Rectal smooth muscle tissue (tissue), 1 donor: ENCODE measurements at regions not wholly inside any gene's neighbourhood (a gene's known extent, or its start where the extent isn't known, plus 50 kb on each side); places are given as distances from the start of the nearest gene placed in this dataset.

Experiments used
- H3K27ac ChIP-seq: one replicate; pipeline ENCODE4 v1.7.0; 2013; ENCODE audit warnings: low read depth, low read length, inconsistent platforms
- H3K27me3 ChIP-seq: one replicate; pipeline ENCODE4 v1.7.0; 2013; ENCODE audit warnings: low read length; ENCODE audit not compliant: control insufficient read depth, insufficient read depth
- H3K36me3 ChIP-seq: one replicate; pipeline ENCODE4 v1.7.0; 2013; ENCODE audit warnings: low read length; ENCODE audit not compliant: control insufficient read depth, insufficient read depth
- H3K4me1 ChIP-seq: one replicate; pipeline ENCODE4 v1.7.0; 2013; ENCODE audit warnings: low read length; ENCODE audit not compliant: control insufficient read depth, insufficient read depth
- H3K4me3 ChIP-seq: one replicate; pipeline ENCODE4 v1.7.0; 2013; ENCODE audit warnings: low read length
- H3K9ac ChIP-seq: one replicate; pipeline ENCODE4 v1.7.0; 2013; ENCODE audit warnings: low read length

DNA sequence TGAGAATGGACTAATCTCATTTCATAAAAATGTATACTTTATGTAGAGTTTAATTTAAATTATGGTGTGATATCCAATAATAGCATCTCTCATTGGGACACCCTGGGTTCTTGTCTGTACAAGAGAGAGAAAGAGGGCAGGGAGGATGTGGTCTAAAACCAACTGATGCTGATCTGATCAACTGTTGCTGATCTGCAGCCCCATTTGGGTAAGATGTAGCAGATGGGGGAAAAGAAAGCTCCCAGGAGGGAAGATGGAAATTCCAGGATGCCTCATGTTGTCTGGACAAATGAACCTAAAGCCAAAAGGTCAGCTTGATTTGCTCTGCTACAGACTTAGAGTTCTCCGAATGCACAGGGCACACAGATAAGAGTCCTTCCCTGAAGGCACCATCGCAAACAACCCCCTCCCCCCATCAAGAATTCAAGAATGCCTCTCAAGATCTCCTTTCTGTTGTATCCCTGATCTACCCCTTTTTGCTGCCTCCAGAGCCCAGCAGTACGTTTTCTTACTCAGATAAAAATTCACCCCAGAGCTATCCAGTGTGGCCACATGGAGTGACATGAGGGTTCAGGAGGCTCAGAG lies 171.4 kb upstream of the INHBA start:
- Histone ChIP-seq H3K27ac (no peak overlapping the region), H3K4me1 (no peaks in the 10 kb centered on the region), H3K27me3 (peaks cover 2% of the 10 kb centered on the region), H3K9ac (no peak overlapping the region), H3K36me3 (no peaks in the 10 kb centered on the region), H3K4me3 (no peak overlapping the region)

DNA sequence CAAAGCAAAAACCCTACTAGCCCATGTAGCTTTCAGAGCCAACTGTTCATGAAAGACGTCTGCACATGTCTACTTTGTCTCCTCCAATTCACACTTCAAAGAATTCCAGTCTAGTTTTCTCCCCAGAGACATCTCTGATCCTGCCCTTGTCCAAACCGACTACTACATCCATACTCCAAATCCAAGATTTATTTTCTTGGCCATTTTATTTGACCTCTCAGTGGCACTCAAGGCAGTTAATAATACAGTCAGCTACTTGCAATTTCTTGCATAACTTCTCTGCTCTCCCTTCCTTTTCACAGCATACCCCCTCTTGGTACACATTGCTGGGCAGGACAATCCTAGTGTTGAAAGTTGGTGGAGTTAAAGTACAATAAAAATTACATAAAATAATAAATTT lies 170.9 kb upstream of the INHBA start:
- Histone ChIP-seq H3K9ac (no peak overlapping the region), H3K36me3 (no peaks in the 10 kb centered on the region), H3K27me3 (peaks cover 2% of the 10 kb centered on the region), H3K27ac (no peak overlapping the region), H3K4me1 (no peaks in the 10 kb centered on the region), H3K4me3 (no peak overlapping the region)

DNA sequence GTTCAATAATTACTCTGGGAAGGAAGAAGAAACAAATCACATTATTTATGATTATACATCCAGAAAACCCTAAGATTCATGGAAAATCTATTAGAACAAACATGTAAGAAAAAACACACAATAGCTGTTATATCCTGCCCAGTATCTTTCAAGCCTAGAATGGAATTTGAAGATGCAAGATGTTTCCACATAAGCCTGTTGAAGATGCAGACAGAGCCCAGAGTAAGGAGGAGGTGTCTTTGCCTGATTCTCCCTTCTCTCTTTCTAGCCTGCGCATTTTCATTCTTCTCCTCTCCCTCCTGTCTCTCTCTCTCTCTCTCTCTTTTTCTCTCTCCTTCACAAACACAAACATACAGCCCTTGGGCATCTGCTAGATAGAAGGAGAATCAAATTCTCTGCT lies 170.1 kb upstream of the INHBA start:
- no peak overlapping the region for H3K4me3 ChIP-seq
- H3K9ac ChIP-seq: no peak overlapping the region
- no peak overlapping the region for H3K27ac ChIP-seq
- peaks cover 2% of the 10 kb centered on the region for H3K27me3 ChIP-seq
- H3K36me3 ChIP-seq: no peaks in the 10 kb centered on the region
- no peaks in the 10 kb centered on the region for H3K4me1 ChIP-seq

DNA sequence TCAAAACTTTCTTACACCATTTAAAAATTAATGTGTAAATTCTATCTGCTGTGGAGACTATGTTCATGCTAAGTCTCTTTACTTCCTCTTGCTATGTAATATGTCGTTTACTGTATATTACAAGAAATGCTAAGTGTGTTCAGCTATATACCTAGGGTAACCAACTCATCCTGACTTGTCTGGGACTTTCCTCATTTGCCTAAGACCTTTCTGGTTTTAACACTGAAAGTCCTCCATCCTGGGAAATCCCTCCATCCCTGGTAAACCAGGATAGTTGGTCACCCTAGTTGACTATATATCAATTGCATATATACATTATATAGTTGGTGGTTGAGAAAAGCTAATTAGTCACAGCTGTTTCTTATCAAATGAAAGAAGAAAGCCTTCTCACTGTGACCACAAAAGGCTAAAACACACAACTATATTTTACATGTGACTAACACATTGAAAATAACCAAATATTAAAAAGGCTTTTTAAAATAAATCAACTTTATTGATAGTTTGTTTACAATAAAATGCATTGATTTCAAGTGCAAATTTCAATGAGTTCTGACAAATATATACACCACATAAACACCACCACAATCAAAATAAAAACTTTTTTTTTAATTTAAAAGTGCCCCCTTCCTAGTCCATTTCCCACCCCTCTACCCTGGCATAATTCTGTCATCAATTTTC lies 167.7 kb upstream of the INHBA start:
- H3K36me3 ChIP-seq: no peaks in the 10 kb centered on the region
- no peak overlapping the region for H3K9ac ChIP-seq
- no peak overlapping the region for H3K27ac ChIP-seq
- no peaks in the 10 kb centered on the region for H3K4me1 ChIP-seq
- no peaks in the 10 kb centered on the region for H3K27me3 ChIP-seq
- H3K4me3 ChIP-seq: no peak overlapping the region

DNA sequence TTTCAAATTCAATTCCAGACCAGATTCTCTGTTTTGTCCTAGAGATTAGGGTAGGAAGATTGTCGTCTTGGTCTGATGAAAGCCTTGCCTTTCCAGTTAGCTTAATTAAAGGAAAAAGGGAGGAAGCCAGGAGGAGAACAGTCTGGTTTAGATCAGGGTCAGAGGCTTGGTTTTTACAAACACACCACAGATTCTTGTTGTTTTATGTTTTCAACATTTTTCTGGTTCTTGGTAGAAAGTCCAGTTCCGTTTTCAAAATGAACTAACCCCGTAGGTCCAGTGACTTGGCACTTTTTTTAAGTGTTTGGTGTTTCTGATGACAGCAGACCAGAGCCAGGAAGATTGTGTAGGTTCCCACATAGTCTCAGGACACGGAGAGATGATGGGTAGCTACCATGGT lies 167.1 kb upstream of the INHBA start:
- H3K9ac ChIP-seq: no peak overlapping the region
- no peak overlapping the region for H3K27ac ChIP-seq
- no peaks in the 10 kb centered on the region for H3K36me3 ChIP-seq
- no peak overlapping the region for H3K4me3 ChIP-seq
- H3K4me1 ChIP-seq: no peaks in the 10 kb centered on the region
- H3K27me3 ChIP-seq: no peaks in the 10 kb centered on the region

DNA sequence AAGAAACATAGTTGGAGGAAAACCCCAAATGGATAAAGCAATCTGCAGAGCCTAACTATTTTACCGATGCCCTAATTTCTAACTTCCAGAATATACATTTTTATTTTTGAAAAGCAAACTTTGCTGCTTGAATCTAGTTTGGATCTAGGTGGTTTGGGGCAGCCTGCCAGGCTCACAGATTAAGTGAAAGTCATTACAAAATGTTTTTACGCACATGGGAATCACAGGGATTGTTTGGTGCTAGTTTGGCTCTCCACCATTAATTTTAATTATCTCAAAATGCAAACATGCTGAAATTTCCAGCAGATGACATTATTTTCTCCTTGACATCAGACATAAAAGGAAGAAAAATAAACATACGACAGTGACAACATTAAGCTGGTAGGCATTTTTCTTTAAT lies 166.7 kb upstream of the INHBA start:
- Histone ChIP-seq H3K36me3 (no peaks in the 10 kb centered on the region), H3K4me1 (no peaks in the 10 kb centered on the region), H3K4me3 (no peak overlapping the region), H3K9ac (no peak overlapping the region), H3K27ac (no peak overlapping the region), H3K27me3 (no peaks in the 10 kb centered on the region)

DNA sequence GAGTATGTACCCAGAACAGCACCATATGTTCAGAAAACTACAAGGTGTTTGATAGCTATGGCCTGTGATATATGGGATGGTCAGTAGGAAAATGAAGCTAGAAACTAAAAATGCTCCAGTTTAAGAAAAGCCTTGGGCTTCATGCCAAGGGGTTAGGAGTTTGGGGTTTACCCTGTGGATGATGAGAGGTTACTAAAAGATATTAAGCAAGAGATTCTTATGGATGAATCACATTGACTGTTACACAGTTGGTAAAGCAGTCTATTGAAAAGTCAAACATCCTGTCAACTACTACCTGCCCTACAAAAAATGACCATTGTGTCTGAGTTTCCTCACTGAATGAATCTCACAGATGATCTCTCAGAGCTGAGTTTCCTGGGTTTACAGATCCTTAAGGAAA lies 166.2 kb upstream of the INHBA start:
- Histone ChIP-seq H3K27ac (no peak overlapping the region), H3K4me1 (no peaks in the 10 kb centered on the region), H3K9ac (no peak overlapping the region), H3K36me3 (no peaks in the 10 kb centered on the region), H3K27me3 (no peaks in the 10 kb centered on the region), H3K4me3 (no peak overlapping the region)

DNA sequence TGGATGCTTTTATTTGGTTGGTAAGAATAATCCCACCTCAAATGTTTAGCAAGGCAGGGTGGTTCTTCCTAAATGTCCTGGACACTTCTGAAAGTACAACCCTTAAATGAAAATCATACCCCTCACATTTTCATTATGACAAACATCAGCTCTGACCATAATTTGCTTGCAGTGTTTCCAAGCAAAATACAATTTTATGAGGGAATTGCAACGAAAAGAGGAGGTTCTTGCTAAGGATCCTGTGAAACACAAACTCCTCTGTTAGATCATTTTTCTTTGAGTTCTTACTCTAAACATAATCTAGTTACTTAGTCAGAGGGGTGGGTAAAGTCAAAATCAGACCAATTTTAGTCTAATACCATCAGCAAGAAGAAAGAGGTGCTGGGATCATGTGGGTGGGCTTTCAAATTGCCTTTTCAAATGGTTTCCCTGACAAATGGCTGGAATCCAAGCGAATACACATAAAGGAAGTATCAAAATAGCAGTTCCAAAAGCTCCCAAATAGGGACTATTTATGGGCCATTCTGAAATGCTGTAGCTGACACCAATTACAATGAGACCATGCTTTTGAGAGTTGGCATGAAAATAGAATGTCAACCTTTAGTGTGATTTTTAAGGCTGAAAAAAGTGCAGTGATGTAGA lies 164.9 kb upstream of the INHBA start:
- Histone ChIP-seq H3K4me1 (no peaks in the 10 kb centered on the region), H3K27ac (no peak overlapping the region), H3K36me3 (no peaks in the 10 kb centered on the region), H3K4me3 (no peak overlapping the region), H3K27me3 (no peaks in the 10 kb centered on the region), H3K9ac (no peak overlapping the region)

DNA sequence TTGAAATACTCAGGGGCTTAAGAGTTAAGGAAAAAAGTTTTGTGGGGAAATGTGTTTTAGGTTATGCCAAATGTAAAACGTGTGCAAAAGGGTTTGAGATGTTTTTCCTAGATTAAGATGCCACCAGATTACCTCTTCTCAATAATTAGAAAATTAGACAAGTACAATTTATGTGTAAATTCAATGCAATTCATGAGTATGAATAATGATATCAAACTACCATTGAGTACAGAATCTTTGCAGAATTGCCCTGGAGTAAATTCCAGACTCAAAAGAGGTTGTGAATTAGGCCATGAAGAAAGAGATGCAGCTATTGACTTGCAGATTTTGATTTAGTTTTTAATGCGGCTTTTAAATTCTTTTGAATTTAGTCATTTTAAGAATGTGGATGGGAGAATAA lies 159.4 kb upstream of the INHBA start:
- no peaks in the 10 kb centered on the region for H3K27me3 ChIP-seq
- no peak overlapping the region for H3K9ac ChIP-seq
- H3K27ac ChIP-seq: no peak overlapping the region
- no peaks in the 10 kb centered on the region for H3K4me1 ChIP-seq
- no peaks in the 10 kb centered on the region for H3K36me3 ChIP-seq
- H3K4me3 ChIP-seq: no peak overlapping the region

DNA sequence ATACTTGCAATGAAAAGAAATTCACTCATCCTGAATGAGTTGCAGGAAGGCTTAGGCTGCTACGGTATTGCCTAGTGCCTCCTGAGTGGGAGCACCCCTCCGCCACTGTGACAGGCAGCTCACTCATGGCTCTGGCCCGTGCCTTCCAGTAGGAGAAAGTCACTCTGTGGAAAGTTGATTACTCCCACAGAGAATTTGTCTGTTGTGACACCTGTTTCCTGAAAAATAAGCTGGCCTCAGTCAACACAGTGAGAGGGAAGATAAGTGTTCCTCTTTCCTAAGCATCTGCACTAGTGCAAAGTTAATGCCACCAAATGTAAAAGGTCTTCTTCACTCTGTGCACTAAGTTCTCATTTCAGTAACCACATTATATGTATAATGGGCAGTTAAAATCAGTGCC lies 158.8 kb upstream of the INHBA start:
- Histone ChIP-seq H3K27ac (no peak overlapping the region), H3K27me3 (no peaks in the 10 kb centered on the region), H3K9ac (no peak overlapping the region), H3K4me1 (no peaks in the 10 kb centered on the region), H3K4me3 (no peak overlapping the region), H3K36me3 (no peaks in the 10 kb centered on the region)

DNA sequence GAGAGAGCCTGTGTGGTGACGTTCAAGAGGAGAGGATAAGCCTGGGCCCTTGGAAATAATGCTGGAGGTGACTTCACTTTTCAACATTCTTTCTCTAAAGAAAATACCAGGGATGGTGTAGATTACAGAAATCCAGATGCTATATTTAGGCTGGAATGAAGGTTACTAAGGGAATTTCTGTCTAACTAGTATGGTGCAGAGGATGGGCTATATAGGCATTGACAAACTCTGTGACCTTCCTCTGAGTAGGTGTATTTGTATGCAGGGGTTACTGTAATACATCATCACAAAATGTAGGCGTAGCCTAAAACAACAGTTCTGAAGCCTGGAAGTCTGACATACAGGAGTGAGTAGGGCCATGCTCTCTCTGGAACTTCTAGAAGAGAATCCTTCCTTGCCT lies 155.3 kb upstream of the INHBA start:
- no peaks in the 10 kb centered on the region for H3K4me1 ChIP-seq

DNA sequence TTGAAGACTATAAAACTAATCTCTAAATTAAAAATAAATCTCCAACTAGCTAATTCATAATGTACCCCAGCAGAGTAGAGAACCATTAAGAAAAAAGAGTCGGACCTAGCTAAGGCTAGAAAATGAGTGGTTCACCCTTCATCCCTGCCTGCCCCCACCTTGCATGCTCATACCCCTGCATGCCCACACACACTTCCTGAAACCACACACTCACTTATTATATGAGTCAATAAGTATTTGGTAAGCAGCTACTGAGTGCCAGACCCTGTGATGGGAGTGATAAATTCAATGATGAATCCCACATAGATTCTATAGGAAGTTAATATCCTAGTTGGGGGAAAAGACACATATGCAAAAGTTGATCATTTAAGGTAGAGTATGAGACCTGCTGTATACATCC lies 152.9 kb upstream of the INHBA start:
- Histone ChIP-seq H3K4me1 (no peaks in the 10 kb centered on the region), H3K27ac (no peak overlapping the region), H3K9ac (no peak overlapping the region), H3K4me3 (no peak overlapping the region), H3K36me3 (no peaks in the 10 kb centered on the region), H3K27me3 (no peaks in the 10 kb centered on the region)

More for the DNA sequence above, 155.3 kb upstream of the INHBA start:
- H3K9ac ChIP-seq: no peak overlapping the region
- no peaks in the 10 kb centered on the region for H3K27me3 ChIP-seq
- H3K27ac ChIP-seq: no peak overlapping the region
- H3K4me3 ChIP-seq: no peak overlapping the region
- no peaks in the 10 kb centered on the region for H3K36me3 ChIP-seq

DNA sequence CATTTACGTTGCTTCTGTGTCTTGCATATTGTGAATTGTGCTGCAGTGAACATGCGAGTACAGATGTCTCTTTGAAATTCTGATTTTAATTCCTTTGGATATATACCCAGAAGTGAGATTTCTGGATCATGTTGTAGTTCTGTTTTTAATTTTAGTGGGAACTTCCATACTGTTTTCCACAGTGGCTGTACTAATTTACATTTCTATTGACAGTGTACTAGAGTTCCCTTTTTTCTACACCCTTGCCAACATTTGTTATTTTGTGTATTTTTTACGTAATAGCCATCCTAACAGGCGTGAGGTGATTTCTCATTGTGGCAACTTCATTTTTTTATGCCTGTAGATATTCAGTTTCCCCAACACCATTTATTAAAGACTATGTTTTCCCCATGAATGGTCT lies 144.7 kb upstream of the INHBA start:
- no peak overlapping the region for H3K9ac ChIP-seq
- H3K36me3 ChIP-seq: no peaks in the 10 kb centered on the region
- H3K27me3 ChIP-seq: no peaks in the 10 kb centered on the region
- H3K4me1 ChIP-seq: no peaks in the 10 kb centered on the region
- no peak overlapping the region for H3K4me3 ChIP-seq
- no peak overlapping the region for H3K27ac ChIP-seq
